ENCODE measurements at regions not wholly inside any gene's neighbourhood (a gene's known extent, or its start where the extent isn't known, plus 50 kb on each side); places are given as distances from the start of the nearest gene placed in this dataset.

- no peak for DNase-seq
Measured at GRCh38 chr6:14655201-14656061, 537.9 kb downstream of the CD83 start.

- no peak for DNase-seq
Measured at GRCh38 chr6:14656078-14656521, 538.5 kb downstream of the CD83 start.

- no peak for DNase-seq
Measured at GRCh38 chr6:14656649-14657048, 539.1 kb downstream of the CD83 start.

- DNase-seq, result no peak
Measured at GRCh38 chr6:14658030-14658429, 540.5 kb downstream of the CD83 start.

- no peak for DNase-seq
Measured at GRCh38 chr6:14658886-14659561, 541.5 kb downstream of the CD83 start.

GRCh38 chr6:14659841-14660240, 542.3 kb downstream of the CD83 start:
- no peak for DNase-seq

GRCh38 chr6:14660806-14661579, 543.4 kb downstream of the CD83 start:
- peak; percentile 53 for DNase-seq

GRCh38 chr6:14661691-14662090, 544.1 kb downstream of the CD83 start:
- DNase-seq, result no peak

- DNase-seq, result peak; percentile 21
Measured at GRCh38 chr6:14664112-14664601, 546.6 kb downstream of the CD83 start.

GRCh38 chr6:14664621-14665315, 547.2 kb downstream of the CD83 start:
- no peak for DNase-seq

- peak; percentile 30 for DNase-seq
Measured at GRCh38 chr6:14665827-14666724, 548.5 kb downstream of the CD83 start.

GRCh38 chr6:14670806-14671205, 553.2 kb downstream of the CD83 start:
- no peak for DNase-seq

- DNase-seq, result no peak
Measured at GRCh38 chr6:14671261-14671681, 553.7 kb downstream of the CD83 start.

- no peak for DNase-seq
Measured at GRCh38 chr6:14671937-14672336, 554.4 kb downstream of the CD83 start.

GRCh38 chr6:14673201-14673600, 555.6 kb downstream of the CD83 start:
- no peak for DNase-seq

GRCh38 chr6:14674458-14674857, 556.9 kb downstream of the CD83 start:
- DNase-seq, result no peak

- DNase-seq, result no peak
Measured at GRCh38 chr6:14674867-14675648, 557.5 kb downstream of the CD83 start.

- DNase-seq, result no peak
Measured at GRCh38 chr6:14676064-14676463, 558.5 kb downstream of the CD83 start.

GRCh38 chr6:14676977-14677781, 559.6 kb downstream of the CD83 start:
- no peak for DNase-seq
